ENCODE measurements at regions not wholly inside any gene's neighbourhood (a gene's known extent, or its start where the extent isn't known, plus 50 kb on each side); places are given as distances from the start of the nearest gene placed in this dataset.

GRCh38 chr20:48352042-48352441, 475.8 kb downstream of the PREX1 start:
- TF ChIP-seq CTCF (IDR thresholded peaks at IDR 0.05; ENCODE audit: low read depth, low read length, poor library complexity, severe bottlenecking): no peak
- TF ChIP-seq EZH2phosphoT487 (IDR thresholded peaks at IDR 0.05; ENCODE audit: borderline replicate concordance, low read length): no peak
